IPS DF 6.9 (cell line): ENCODE measurements at regions not wholly inside any gene's neighbourhood (a gene's known extent, or its start where the extent isn't known, plus 50 kb on each side); places are given as distances from the start of the nearest gene placed in this dataset.
"Not testable (repeated sequence)": the region's sequence is repeated elsewhere in the genome, so short reads cannot be mapped to it uniquely, and the experiment has no call there.

Source experiments
- DNase-seq: peaks from one replicate; pipeline ENCODE4 v3.0.0-alpha.2; 2013; ENCODE audit warnings: low read depth, low spot score
- H3K27ac ChIP-seq: one replicate; pipeline ENCODE4 v1.5.1; 2013; ENCODE audit warnings: low read length, control low read depth
- H3K27me3 ChIP-seq: 2 replicates; pipeline ENCODE4 v1.6.1; 2013; ENCODE audit warnings: mild to moderate bottlenecking, low read length; ENCODE audit not compliant: control insufficient read depth, insufficient read depth
- H3K36me3 ChIP-seq: 2 replicates; pipeline ENCODE4 v1.6.1; 2013; ENCODE audit warnings: low read length; ENCODE audit not compliant: control insufficient read depth, insufficient read depth
- H3K4me1 ChIP-seq: 2 replicates; pipeline ENCODE4 v1.6.1; 2013; ENCODE audit warnings: low read length; ENCODE audit not compliant: control insufficient read depth, insufficient read depth
- H3K4me3 ChIP-seq: 2 replicates; pipeline ENCODE4 v1.5.1; 2013; ENCODE audit warnings: mild to moderate bottlenecking, low read length
- H3K9me3 ChIP-seq: 2 replicates; pipeline ENCODE4 v1.6.1; 2013; ENCODE audit warnings: low read length, inconsistent platforms; ENCODE audit not compliant: control insufficient read depth, insufficient read depth
- WGBS: extraction: QIAGEN DNeasy Blood & Tissue Kit; methylation state at CpG from one replicate; pipeline ENCODE4 v1.1.7; 2013; ENCODE audit warnings: mixed read lengths, missing lambda C conversion rate; ENCODE audit not compliant: insufficient read length, insufficient coverage; 5-methylcytosine and 5-hydroxymethylcytosine counted together

DNA sequence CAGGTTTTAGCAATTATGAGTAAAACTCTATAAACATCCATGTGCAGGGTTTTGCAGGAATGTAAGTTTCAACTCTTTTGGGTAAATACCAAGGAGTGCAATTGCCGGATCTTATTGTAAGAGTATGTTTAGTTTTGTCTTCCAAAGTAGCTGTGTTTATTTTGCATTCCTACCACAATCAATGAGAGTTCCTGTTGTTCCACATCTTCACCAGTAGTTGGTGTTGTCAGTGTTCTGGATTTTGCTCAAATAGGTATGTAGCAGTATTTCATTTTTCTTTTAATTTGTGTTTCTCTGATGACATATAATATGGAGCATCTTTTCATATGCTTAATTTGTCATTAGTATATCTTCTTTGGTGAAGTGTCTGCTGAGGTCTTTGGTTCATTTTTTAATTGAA is 185.1 kb upstream of the GALNT15 start:
- Histone ChIP-seq H3K9me3 (no peaks in the 10 kb centered on the region), H3K4me3 (no peak overlapping the region), H3K27ac (no peak overlapping the region), H3K4me1 (no peaks in the 10 kb centered on the region), H3K27me3 (no peaks in the 10 kb centered on the region), H3K36me3 (no peaks in the 10 kb centered on the region)
- no CpG with 5 or more reads among the region's 1 CpG for WGBS
- DNase-seq = no peak

- not testable (repeated sequence) for H3K4me3 ChIP-seq, DNase-seq, H3K27me3 ChIP-seq, H3K36me3 ChIP-seq, H3K27ac ChIP-seq, H3K9me3 ChIP-seq, H3K4me1 ChIP-seq
- no CpG with 5 or more reads among the region's 7 CpGs for WGBS
These were observed 180.8 kb upstream of the GALNT15 start for GRCh38 chr3:15993660-15994059.

DNA sequence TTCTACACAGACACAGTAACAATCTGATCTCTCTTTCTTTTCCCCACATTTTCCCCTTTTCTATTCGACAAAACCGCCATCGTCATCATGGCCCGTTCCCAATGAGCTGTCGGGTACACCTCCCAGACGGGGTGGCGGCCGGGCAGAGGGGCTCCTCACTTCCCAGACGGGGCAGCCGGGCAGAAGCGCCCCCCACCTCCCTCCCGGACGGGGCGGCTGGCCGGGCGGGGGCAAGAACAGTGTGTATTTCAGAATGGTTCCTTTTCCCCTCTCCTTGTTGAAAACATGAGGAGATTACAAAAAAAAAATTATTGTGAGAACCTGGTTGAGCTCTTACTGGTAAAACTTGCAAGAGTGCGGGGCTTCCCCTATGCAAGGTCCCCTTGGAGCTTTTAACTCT is 178.0 kb upstream of the GALNT15 start:
- not testable (repeated sequence) for DNase-seq, H3K36me3 ChIP-seq
- WGBS = no CpG with 5 or more reads among the region's 17 CpGs

GRCh38 chr3:15997274-15997943 is 177.1 kb upstream of the GALNT15 start:
- no peaks in the 10 kb centered on the region for H3K27me3 ChIP-seq
- H3K27ac ChIP-seq = no peak overlapping the region
- no peaks in the 10 kb centered on the region for H3K9me3 ChIP-seq
- no peak overlapping the region for H3K4me3 ChIP-seq
- no peaks in the 10 kb centered on the region for H3K4me1 ChIP-seq
- no CpG with 5 or more reads among the region's 4 CpGs for WGBS
- DNase-seq = no peak
- H3K36me3 ChIP-seq = no peaks in the 10 kb centered on the region

More for the DNA sequence above, 178.0 kb upstream of the GALNT15 start:
- not testable (repeated sequence) for H3K9me3 ChIP-seq, H3K27me3 ChIP-seq, H3K27ac ChIP-seq, H3K4me3 ChIP-seq, H3K4me1 ChIP-seq

GRCh38 chr3:15998911-15999310 is 175.6 kb upstream of the GALNT15 start:
- H3K27ac ChIP-seq = no peak overlapping the region
- no peaks in the 10 kb centered on the region for H3K36me3 ChIP-seq
- no peak overlapping the region for H3K4me3 ChIP-seq
- H3K9me3 ChIP-seq = no peaks in the 10 kb centered on the region
- no peaks in the 10 kb centered on the region for H3K27me3 ChIP-seq
- no peak for DNase-seq
- no CpG with 5 or more reads among the region's 3 CpGs for WGBS
- H3K4me1 ChIP-seq = no peaks in the 10 kb centered on the region

DNA sequence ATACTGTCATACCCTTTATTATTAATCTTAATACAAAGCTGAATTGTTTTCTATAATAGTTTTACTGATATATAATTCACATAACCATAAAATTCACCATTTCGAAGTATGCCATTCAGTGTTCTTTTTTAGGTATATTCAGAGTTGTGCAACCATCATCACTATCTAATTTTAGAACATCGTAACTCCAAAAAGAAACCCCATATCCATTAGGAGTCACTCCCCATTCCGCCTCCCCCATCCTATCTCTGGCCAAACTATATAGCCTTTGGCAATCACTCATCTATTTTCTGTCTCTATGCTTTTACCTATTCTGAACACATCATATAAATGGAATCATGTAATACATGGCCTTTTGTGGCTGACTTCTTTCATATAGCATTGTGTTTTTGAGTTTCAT is 169.7 kb upstream of the GALNT15 start:
- H3K4me3 ChIP-seq = no peak overlapping the region
- no peak for DNase-seq
- H3K36me3 ChIP-seq = no peaks in the 10 kb centered on the region
- H3K4me1 ChIP-seq = no peaks in the 10 kb centered on the region
- no peaks in the 10 kb centered on the region for H3K9me3 ChIP-seq
- H3K27ac ChIP-seq = no peak overlapping the region
- WGBS = no CpG with 5 or more reads among the region's 3 CpGs
- H3K27me3 ChIP-seq = no peaks in the 10 kb centered on the region

- no peaks in the 10 kb centered on the region for H3K4me1 ChIP-seq
- no peaks in the 10 kb centered on the region for H3K36me3 ChIP-seq
- H3K27ac ChIP-seq = no peak overlapping the region
- no peak for DNase-seq
- H3K9me3 ChIP-seq = no peaks in the 10 kb centered on the region
- WGBS = no CpG with 5 or more reads among the region's 4 CpGs
- H3K4me3 ChIP-seq = no peak overlapping the region
- no peaks in the 10 kb centered on the region for H3K27me3 ChIP-seq
These were observed 163.1 kb upstream of the GALNT15 start for GRCh38 chr3:16011376-16011775.

DNA sequence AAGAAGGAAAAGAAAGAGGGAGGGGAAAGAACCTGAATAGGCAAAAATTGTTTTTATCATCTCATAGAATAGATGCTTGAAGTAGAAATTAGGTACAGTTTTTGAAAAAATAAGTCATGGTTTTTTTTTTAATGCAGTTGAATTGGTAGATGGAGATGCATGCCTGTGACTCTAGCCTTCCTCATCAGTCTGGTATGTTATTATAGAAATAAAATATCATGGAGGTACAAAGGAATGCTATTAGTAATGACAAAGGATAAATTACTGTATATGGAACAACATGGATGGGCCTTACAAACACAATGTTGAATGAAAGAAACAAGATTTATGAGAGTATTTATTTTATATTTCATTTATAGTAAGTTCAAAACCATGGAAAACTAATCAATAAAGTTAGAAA is 162.4 kb upstream of the GALNT15 start:
- Histone ChIP-seq H3K27ac (no peak overlapping the region), H3K27me3 (no peaks in the 10 kb centered on the region)
- no peak for DNase-seq

GRCh38 chr3:16013568-16013967 is 160.9 kb upstream of the GALNT15 start:
- no CpG with 5 or more reads among the region's 2 CpGs for WGBS
- Histone ChIP-seq H3K9me3 (no peaks in the 10 kb centered on the region), H3K4me1 (no peaks in the 10 kb centered on the region), H3K36me3 (no peaks in the 10 kb centered on the region), H3K4me3 (no peak overlapping the region), H3K27me3 (no peaks in the 10 kb centered on the region), H3K27ac (no peak overlapping the region)
- DNase-seq = no peak

More for the DNA sequence above, 162.4 kb upstream of the GALNT15 start:
- Histone ChIP-seq H3K36me3 (no peaks in the 10 kb centered on the region), H3K4me3 (no peak overlapping the region), H3K9me3 (no peaks in the 10 kb centered on the region), H3K4me1 (no peaks in the 10 kb centered on the region)

GRCh38 chr3:16021801-16022200 is 152.7 kb upstream of the GALNT15 start:
- H3K27me3 ChIP-seq, H3K4me3 ChIP-seq, H3K36me3 ChIP-seq, H3K9me3 ChIP-seq, H3K4me1 ChIP-seq, DNase-seq, H3K27ac ChIP-seq: not testable (repeated sequence)
- WGBS = no CpG with 5 or more reads among the region's 4 CpGs

DNA sequence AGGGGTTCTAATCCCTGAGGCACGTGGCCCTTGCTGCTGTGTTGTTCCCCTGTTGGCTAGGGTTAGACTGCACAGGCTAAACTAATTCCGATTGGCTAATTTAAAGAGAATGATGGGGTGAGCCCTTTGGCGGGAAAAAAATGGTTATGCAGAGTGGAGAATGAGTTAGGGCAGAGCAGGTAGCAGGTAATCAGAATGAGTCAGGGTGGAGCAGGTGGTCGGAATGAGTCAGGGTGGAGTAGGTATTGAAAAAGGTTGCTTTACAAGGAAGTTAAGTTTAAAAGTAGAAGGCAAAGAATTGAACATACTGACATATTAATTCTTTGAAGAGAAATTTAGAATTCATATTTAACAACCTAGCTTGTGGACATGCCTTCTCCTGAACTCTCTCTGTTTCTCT is 150.6 kb upstream of the GALNT15 start:
- H3K27ac ChIP-seq, H3K27me3 ChIP-seq, H3K36me3 ChIP-seq, H3K9me3 ChIP-seq, H3K4me3 ChIP-seq, H3K4me1 ChIP-seq, DNase-seq: not testable (repeated sequence)
- no CpG with 5 or more reads among the region's 4 CpGs for WGBS
